ENCODE measurements at regions not wholly inside any gene's neighbourhood (a gene's known extent, or its start where the extent isn't known, plus 50 kb on each side); places are given as distances from the start of the nearest gene placed in this dataset.

GRCh38 chr3:105177576-105177975, 189.1 kb upstream of the ALCAM start:
- H2AFZ ChIP-seq (ENCODE audit: control insufficient read depth, low read depth, low read length): no peak overlapping the region
- WGBS (ENCODE audit: insufficient coverage, insufficient replicate concordance, low lambda C conversion rate, missing lambda C conversion rate): 0% methylated on average over 2 of the region's 2 CpGs
- no peak for DNase-seq (ENCODE audit: low read depth, low spot score)
- no TSS peak for BruUV-seq (replicated peaks)
- no peak for ATAC-seq
- no peak overlapping the region for H3K9ac ChIP-seq (ENCODE audit: control insufficient read depth, insufficient read depth, low read length)
- no peaks in the 10 kb centered on the region for H3K79me2 ChIP-seq (ENCODE audit: control insufficient read depth, insufficient read depth, low read length)
- H4K20me1 ChIP-seq (ENCODE audit: control insufficient read depth, insufficient read depth): no peaks in the 10 kb centered on the region
- TF ChIP-seq NR2C1 (IDR thresholded peaks at IDR 0.05) (no peak), LARP7 (IDR thresholded peaks at IDR 0.05) (no peak), MYB (IDR thresholded peaks at IDR 0.05; ENCODE audit: borderline replicate concordance, low read depth, low read length) (no peak), SMAD5 (IDR thresholded peaks at IDR 0.05; ENCODE audit: low read depth) (no peak), BACH1 (IDR thresholded peaks at IDR 0.05; ENCODE audit: borderline replicate concordance) (no peak), POLR2A (IDR thresholded peaks at IDR 0.05; ENCODE audit: low read depth, low read length) (no peak)
- ChIA-PET CTCF (no interaction called here), RAD21 (ENCODE audit: unreplicated experiment) (no interaction called here), POLR2A (no interaction called here), SMC1A (ENCODE audit: uncharacterized antibody, unreplicated experiment) (no interaction called here)
- H3K27ac ChIP-seq (ENCODE audit: control insufficient read depth, insufficient read depth): no peak overlapping the region
- FAIRE-seq: no peak
- H3K4me2 ChIP-seq (ENCODE audit: control insufficient read depth, insufficient read depth): no peak overlapping the region
- in situ Hi-C loops (cut with MboI): no loop called here
- intact Hi-C loops (cut with micrococcal nuclease; ENCODE audit: unreplicated experiment): no loop called here
- H3K4me3 ChIP-seq: no peak overlapping the region
- no peaks in the 10 kb centered on the region for H3K4me1 ChIP-seq (ENCODE audit: control insufficient read depth, insufficient read depth, low read length)
- H3K36me3 ChIP-seq (ENCODE audit: control insufficient read depth in 2 of 2, insufficient read depth in 2 of 2, low read length in 1 of 2): no peaks in the 10 kb centered on the region
- no peaks in the 10 kb centered on the region for H3K9me3 ChIP-seq (replicated peaks; ENCODE audit: control insufficient read depth, insufficient read depth, low read length)
- no peaks in the 10 kb centered on the region for H3K27me3 ChIP-seq (replicated peaks in 1 of 2; ENCODE audit: control insufficient read depth in 2 of 2, insufficient read depth in 2 of 2, low read length in 1 of 2)

- POLR2A ChIA-PET: no interaction called here
- WGBS (ENCODE audit: insufficient coverage, insufficient replicate concordance, low lambda C conversion rate, missing lambda C conversion rate): 0% methylated on average over 1 of the region's 1 CpG
- Histone ChIP-seq H3K79me2 (ENCODE audit: control insufficient read depth, insufficient read depth, low read length) (no peaks in the 10 kb centered on the region), H3K9me3 (replicated peaks; ENCODE audit: control insufficient read depth, insufficient read depth, low read length) (no peaks in the 10 kb centered on the region), H3K4me3 (no peak overlapping the region), H3K27me3 (replicated peaks in 1 of 2; ENCODE audit: control insufficient read depth in 2 of 2, insufficient read depth in 2 of 2, low read length in 1 of 2) (no peaks in the 10 kb centered on the region), H3K4me2 (ENCODE audit: control insufficient read depth, insufficient read depth) (no peak overlapping the region), H3K4me1 (ENCODE audit: control insufficient read depth, insufficient read depth, low read length) (no peaks in the 10 kb centered on the region), H3K27ac (ENCODE audit: control insufficient read depth, insufficient read depth) (no peak overlapping the region), H4K20me1 (ENCODE audit: control insufficient read depth, insufficient read depth) (no peaks in the 10 kb centered on the region), H2AFZ (ENCODE audit: control insufficient read depth, low read depth, low read length) (no peak overlapping the region), H3K9ac (ENCODE audit: control insufficient read depth, insufficient read depth, low read length) (no peak overlapping the region), H3K36me3 (ENCODE audit: control insufficient read depth in 2 of 2, insufficient read depth in 2 of 2, low read length in 1 of 2) (no peaks in the 10 kb centered on the region)
- DNase-seq (ENCODE audit: low read depth, low spot score) (no peak), FAIRE-seq (peak; percentile 41), ATAC-seq (no peak)
- SMC1A ChIA-PET (ENCODE audit: uncharacterized antibody, unreplicated experiment): no interaction called here
- in situ Hi-C loops (cut with MboI) (no loop called here), intact Hi-C loops (cut with micrococcal nuclease; ENCODE audit: unreplicated experiment) (no loop called here)
- RAD21 ChIA-PET (ENCODE audit: unreplicated experiment): no interaction called here
- BruUV-seq (replicated peaks): no TSS peak
- CTCF ChIA-PET: no interaction called here
- TF ChIP-seq FOXK2 (IDR thresholded peaks at IDR 0.05) (no peak), NRF1 (conservative IDR thresholded peaks at IDR 0.05; ENCODE audit: low read depth, low read length) (no peak), NFIC (IDR thresholded peaks at IDR 0.05; ENCODE audit: low read depth, low read length) (no peak), BHLHE40 (IDR thresholded peaks at IDR 0.05; ENCODE audit: borderline replicate concordance in 1 of 2, low read depth in 2 of 2, low read length in 1 of 2) (no peak), MAX (IDR thresholded peaks at IDR 0.05; ENCODE audit: low read depth, low read length) (no peak), PKNOX1 (IDR thresholded peaks at IDR 0.05) (no peak), ZZZ3 (IDR thresholded peaks at IDR 0.05; ENCODE audit: control insufficient read depth, insufficient read length, low read depth) (no peak), CTCF (IDR thresholded peaks at IDR 0.05 in 2 of 3, conservative IDR thresholded peaks at IDR 0.05 in 1 of 3; ENCODE audit: control insufficient read depth in 2 of 3, extremely low read depth in 1 of 3, insufficient read depth in 1 of 3, low read depth in 3 of 3, low read length in 3 of 3) (no peak), RBBP5 (conservative IDR thresholded peaks at IDR 0.05) (no peak), ZNF274 (IDR thresholded peaks at IDR 0.05; ENCODE audit: insufficient read depth, insufficient read length) (no peak), BCL11A (IDR thresholded peaks at IDR 0.05; ENCODE audit: low read depth, low read length) (no peak), ATF7 (IDR thresholded peaks at IDR 0.05; ENCODE audit: low read depth) (no peak), CREM (IDR thresholded peaks at IDR 0.05; ENCODE audit: low read depth) (no peak), ZSCAN29 (IDR thresholded peaks at IDR 0.05) (no peak)
These were observed 179.4 kb upstream of the ALCAM start for GRCh38 chr3:105187344-105187743.
